T-helper 1 cell treated with Interleukin-12 subunit alpha and Interleukin-12 subunit beta and Interleukin-4 antibody, amounts not matched to agents 30 ng/mL and 1 ng/mL, for 36 hours (primary cell): ENCODE measurements at regions not wholly inside any gene's neighbourhood (a gene's known extent, or its start where the extent isn't known, plus 50 kb on each side); places are given as distances from the start of the nearest gene placed in this dataset.

Source experiments
- intact Hi-C: fragments of 100-400 bp; cut with micrococcal nuclease; formaldehyde crosslinking; loops from one replicate; pipeline ENCODE4 v1.15.1; 2024

- intact Hi-C loops = no loop called here
Observed at GRCh38 chr12:90167518-90168208, 459.0 kb upstream of the ATP2B1 start.

DNA sequence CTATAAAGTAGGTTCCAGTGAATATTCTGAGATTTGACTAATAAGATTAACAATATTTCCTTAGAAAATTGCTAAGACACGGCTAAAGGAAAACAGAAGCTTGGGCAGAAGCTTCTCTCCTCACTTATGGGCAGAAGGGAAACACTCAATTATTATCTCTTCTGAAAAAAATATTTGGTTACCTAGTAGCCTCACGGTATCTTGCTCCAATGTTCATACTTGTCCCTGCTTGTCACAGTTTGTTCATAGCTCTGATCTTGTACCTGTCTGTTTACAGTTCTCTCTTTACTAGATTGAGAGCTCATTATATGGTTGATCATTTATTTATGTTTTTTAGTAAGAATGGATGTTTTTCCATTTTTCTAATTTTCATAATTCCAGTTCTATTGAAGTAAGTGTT lies 458.0 kb upstream of the ATP2B1 start:
- intact Hi-C loops = no loop called here

DNA sequence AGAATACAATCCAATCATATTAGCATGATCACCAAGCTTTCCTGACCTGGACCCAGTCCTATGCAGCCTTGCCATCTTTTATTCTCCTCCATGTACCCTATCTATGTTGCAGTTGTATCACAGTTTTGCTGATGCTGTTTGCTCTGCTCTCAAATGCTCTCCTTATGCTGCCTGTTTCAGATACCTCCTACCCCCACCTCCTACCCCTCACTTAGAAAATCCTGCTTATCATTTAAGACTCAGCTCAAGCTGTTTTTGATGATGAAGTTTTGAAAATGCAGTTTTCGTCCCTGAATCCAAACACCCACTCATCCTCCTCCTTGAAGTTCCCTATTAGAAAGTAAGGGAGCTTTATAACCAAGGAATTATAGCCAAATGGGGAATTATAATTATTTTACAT lies 457.4 kb upstream of the ATP2B1 start:
- intact Hi-C loops = no loop called here

- intact Hi-C loops = no loop called here
Observed at GRCh38 chr12:90163975-90164374, 455.3 kb upstream of the ATP2B1 start.

- intact Hi-C loops = no loop called here
Observed at GRCh38 chr12:90153827-90154226, 445.2 kb upstream of the ATP2B1 start.

DNA sequence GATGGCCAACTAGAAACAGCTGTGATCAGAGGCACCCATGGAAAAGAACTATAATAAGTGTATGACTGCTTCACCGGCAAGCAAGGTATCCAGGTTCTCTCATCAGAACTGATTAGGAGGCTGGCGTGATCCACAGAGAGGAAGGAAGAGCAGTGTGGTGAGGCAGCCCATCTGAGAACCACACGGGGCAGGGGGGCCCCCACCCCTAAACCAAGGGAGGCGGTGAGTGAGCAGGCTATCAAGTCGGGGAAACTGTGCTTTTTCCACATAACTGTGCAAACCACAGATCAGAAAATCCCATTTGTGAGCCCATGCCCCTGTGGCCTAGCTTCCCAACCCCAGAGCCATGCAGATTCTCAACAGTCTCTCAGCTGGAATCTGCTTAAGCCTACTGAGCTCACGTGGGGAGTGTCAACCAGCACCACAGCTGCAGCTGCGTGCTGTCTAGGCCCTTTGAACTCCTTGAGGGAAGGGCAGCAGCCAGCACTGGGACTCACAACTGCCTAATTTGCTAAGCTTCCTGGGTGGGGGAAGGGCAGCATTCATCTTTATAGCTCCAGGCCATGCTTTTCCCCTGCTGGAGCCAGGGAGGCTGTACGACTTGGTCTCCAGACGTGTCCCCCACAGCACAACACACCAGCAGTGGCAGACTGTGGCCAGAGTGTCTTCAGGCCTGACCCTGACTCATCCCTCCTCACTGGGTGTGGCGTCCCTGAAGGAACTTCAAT lies 444.4 kb upstream of the ATP2B1 start:
- intact Hi-C loops = no loop called here

DNA sequence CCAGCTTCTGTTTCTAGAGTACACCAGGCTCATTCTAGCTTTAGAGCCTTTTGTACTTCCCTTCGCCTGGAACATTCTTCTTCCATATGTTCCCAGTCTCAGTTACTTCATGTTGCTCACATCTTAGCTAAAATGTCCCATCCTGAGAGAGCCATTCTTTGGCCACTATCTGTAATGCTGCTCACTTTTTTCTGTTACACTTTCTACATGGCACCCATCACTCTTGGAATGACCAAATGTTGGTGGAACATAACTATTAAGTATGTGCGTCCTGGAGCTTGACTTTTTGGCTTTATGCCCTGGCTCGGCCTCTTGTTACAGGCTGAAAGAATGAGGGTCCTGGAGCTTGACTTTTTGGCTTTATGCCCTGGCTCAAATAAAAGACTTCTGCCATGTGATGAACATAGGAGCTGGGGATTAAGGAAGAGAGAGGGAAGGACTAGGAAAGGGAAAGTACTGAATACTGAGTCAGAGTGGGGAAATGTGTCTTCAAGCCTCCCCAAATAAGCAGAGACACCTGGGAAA lies 442.9 kb upstream of the ATP2B1 start:
- intact Hi-C loops = no loop called here

DNA sequence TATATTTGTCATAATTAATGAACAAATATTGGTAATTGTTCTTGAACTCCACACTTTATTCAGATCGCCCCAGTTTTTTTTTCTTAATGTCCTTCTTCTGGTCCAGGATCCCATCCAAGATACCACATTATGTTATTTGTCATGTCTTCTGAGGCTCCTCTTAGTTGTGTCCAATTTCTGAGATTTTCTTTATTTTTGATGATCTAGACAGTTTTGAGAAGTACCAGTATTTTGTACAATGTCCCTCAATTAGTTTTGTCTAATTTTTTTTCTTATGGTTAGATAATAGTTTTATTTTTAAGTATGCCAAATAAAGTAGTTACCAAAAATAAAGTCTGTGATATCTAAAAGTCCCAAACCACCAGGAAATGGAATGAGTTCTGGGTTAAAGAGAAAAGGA lies 440.8 kb upstream of the ATP2B1 start:
- intact Hi-C loops = no loop called here

DNA sequence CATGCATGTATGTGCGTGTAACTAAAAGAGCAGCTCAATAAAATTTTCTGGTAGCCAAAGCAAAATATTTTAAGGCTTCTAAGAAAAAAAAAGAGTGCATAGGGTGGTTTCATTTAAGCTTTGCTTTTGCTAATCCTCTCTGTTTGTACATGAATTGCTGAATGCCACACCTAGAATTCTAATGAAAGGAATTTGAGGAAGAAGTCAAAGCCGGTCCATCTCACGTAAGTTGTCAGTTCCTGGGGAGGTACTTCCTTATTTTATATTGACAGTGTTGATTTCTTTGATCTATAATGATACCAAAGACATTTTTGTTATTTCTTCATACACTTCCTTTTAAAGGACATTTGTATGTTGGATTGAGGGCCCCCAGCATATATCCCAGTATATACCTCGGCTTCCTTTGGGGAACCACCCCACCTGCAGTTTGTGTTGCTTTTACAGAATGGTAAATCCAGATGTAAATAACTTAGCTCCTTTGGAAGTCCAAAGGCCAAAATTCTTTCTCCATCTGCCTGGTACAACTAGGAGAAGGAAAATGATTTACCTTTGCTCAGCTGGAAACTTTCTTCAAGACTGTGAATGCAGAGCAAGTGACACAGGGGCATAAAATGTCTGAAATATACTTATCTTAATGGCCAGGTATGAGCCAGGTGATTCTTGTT lies 420.9 kb upstream of the ATP2B1 start:
- intact Hi-C loops = no loop called here

DNA sequence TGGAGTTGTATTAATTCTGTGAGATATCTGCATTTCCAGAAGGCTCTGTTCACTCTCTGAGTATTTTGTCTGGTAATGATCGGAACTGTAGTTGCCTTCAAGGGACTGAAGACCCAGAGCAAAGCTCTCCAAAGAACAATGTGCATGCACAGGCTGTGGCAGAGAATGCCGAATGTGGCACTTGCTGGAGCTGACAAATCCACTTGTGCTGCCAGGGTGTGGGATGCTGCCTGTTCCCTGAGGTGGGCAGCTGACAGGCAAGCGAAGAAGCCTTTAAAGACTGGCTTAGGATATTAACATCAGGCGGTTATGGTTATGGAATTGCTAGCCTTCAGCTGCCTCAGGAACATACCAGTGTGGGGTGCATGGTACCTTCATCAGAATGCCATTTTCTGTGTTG lies 419.9 kb upstream of the ATP2B1 start:
- intact Hi-C loops = no loop called here

GRCh38 chr12:90126125-90126524 lies 417.5 kb upstream of the ATP2B1 start:
- intact Hi-C loops = no loop called here

DNA sequence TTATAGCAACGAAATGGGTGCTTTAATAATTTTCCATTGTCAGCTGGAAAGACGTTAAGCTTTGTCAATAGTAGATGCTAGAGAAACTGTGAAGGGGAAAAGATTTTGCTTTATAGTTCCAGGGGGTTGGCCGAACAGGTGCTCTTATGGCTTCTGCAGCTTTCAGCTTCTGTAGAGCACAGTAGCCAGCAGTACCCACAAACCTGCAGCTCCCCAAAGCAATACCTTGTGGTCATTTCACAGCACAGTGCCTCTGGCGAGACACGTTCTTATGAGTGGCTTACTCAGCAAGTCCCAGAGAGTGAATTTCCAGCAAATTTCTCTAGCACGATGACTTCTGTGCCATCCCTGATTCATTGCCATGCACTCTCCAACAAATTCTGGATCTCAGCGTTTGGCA lies 416.3 kb upstream of the ATP2B1 start:
- intact Hi-C loops = no loop called here

- intact Hi-C loops = no loop called here
Observed at GRCh38 chr12:90124289-90124688, 415.7 kb upstream of the ATP2B1 start.

GRCh38 chr12:90122681-90123080 lies 414.0 kb upstream of the ATP2B1 start:
- intact Hi-C loops = no loop called here

DNA sequence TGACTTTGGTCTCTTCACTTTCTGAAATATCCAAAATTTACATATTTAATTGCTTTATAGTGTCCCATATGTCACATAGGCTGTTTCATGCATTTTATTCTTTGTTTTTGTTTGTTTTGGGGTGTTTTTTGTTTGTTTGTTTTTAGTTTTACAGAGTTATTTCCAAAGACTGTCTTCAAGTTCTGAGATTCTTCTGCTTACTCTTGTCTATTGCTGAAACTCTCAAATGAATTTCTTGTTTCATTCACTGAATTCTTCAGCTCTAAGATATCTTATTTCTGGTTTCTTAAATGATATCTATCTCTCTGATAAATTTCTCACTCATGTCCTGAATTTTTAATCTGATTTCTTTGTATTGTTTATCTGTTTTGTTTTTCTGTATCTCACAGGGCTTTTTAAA lies 412.0 kb upstream of the ATP2B1 start:
- intact Hi-C loops = no loop called here

DNA sequence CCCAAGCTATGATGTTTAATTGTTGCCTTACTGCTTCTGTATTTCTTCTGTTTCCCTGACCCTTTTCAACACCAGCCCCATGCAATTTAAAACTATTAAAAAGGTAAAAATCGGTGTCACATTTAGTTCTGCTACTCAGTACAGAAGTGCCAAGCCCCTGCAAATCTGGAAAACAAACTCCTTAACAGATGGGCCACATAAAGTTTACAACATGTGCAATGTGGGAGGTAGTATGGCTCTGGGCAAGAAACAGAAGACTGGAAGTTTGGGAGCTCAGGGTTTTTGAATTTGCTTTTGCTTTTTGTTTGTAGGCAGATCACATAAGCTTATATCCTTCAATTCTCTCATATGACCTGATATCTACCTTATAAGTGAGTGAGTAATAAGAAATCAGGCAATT lies 404.0 kb upstream of the ATP2B1 start:
- intact Hi-C loops = no loop called here

DNA sequence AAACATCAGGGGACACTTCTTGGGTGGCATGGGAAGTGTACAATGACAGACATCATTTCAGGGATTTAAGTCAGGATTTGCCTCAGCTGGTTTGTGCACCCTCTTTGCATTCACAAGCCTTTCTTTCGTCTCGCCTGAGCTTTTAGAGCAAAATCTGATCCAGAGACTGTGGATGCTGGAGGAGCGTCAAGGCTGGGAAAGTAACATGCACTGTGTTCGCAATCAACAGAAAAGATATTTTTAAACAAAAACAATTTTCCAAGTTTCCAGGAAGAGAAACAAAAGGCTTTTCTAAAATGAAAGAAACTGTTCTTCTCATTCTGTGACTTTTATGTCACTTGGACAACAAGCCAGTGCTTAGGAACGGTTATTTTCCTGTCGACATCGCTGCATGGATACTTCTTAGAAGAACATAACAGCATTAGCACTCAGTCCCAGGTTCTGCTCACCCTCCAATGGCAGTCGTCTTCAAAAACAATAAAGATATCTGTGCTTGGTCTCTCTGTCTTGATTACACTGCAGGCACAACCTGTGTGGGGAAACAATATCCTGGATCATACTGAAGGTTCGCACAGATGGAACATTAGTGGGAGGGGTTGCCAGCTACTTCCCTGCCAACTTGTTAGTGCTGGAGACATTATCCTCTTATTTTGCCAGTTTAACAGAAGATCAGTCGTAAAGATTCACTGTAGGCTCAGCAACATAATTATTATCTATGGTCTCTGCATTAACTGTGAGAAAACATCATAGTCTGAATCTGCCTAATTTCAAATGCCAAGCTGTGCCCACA lies 403.3 kb upstream of the ATP2B1 start:
- intact Hi-C loops = no loop called here

DNA sequence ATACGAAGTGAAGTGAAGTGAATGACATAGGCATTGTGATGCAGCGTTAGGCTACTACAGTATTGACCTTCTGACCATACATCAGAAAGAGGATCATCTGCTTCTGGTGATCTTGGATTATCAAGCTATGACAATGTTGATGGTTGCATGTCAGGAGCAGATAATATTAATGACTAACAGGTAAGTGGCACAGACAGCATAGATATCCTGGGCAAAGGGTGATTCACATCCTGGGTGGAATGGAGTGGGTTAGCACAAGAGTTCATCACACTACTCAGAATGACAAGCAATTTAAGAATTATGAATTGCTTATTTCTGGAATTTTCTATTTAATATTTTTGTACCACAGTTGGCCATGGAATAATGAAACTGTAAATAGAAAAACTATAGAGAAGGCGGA lies 397.9 kb upstream of the ATP2B1 start:
- intact Hi-C loops = loop anchor here (10.0 kb wide), 1 partner anchor 1962 kb away; the partner anchor contains the start of genes CEP290 and TMTC3

DNA sequence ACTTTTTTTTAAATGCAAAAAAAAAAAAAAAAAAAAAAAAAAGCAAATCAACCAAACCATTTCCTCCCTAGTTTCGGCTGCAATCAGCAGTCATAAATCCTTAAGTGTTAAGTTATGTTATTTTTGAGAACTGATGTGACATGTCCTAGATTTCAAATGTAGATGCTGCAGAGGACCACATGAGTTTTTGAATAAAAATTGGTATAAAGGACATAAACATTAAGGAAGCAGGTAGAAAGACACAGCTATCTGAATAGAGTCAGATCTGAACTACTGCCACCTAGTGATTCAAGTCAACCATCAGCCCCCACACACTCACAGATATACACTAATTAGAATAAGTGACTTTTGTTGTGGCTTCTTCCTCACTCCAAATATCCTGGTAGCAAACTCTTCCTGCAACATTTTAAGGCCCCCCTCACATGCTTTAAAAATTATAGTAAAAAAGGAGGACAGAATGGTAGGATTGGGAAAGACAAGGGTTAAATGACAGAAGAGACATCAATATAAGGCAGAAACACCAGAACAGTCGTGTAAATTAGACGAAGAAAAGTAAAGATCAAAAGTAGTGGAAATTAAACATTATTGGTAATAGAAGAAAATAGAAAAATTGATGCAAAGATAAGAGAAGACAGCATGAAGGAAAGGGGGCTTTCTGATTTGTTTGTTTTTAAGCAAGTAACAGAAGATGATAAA lies 394.5 kb upstream of the ATP2B1 start:
- intact Hi-C loops = loop anchor here (1.0 to 10.0 kb wide), 5 partner anchors 394 to 1958 kb away; partner anchors contain the start of genes ATP2B1, CEP290 and TMTC3

DNA sequence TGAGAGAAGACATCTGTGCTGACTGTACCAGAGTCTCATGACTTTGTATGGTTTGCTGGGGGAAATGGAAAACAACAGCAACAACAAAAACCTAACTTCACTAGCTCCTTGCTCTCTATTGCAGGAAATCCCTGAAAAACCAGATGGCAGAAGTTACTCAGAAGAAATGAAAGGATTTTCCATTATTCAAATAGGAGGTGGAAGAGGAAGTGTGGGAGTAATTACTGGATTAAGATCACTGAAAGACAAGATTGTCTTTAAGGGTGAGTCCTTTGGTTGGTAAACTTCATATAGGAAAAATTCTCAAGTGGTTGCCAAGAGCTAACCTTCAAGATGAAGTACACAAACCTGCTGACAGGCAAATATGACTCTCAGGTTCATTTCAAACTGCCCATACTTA lies 391.9 kb upstream of the ATP2B1 start:
- intact Hi-C loops = loop anchor here (5.0 to 10.0 kb wide), 2 partner anchors 503 to 1956 kb away; partner anchors contain the start of genes CEP290 and TMTC3

DNA sequence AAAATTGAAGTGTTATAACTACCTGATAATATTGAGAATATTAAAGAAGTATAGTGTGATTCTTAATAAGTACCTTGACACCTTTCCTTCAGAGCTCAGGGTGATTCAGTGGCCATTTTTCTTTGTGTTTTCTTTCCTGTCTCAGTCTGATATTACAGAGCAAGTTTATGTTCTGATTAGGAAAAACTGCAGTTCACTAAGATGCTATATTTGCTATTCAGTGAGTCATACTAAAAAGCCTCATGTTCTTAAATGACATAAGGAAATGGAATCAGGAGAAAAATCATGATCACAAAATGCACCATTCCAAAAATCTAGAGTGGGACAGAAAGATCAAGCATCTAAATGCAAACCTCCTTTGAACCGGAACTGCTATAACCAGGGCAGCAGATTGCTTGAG lies 390.6 kb upstream of the ATP2B1 start:
- intact Hi-C loops = loop anchor here (10.0 kb wide), 2 partner anchors 744 to 934 kb away; partner anchors contain the start of gene DUSP6
